Lung (tissue), 11 donors: ENCODE measurements at regions not wholly inside any gene's neighbourhood (a gene's known extent, or its start where the extent isn't known, plus 50 kb on each side); places are given as distances from the start of the nearest gene placed in this dataset.

Experiments used
- ATAC-seq: fragments of 200-7000 bp; cut with Tn5 transposase; one replicate; pipeline ENCODE4 v1.9.1; 2020; ENCODE audit warnings: moderate number of reproducible peaks; ENCODE audit not compliant: insufficient read depth, low FRiP score
- DNase-seq, 3 donors: peaks; one replicate each; pipeline ENCODE4 v3.0.0-alpha.2; 2013 to 2017
- H3K27ac ChIP-seq, 2 donors: one replicate each; pipeline ENCODE4 v1.5.1; 2013; ENCODE audit warnings: mild to moderate bottlenecking in 2 of 2, moderate library complexity in 2 of 2, control low read depth in 1 of 2, inconsistent platforms in 1 of 2, low read depth in 1 of 2, low read length in 1 of 2
- H3K27me3 ChIP-seq, 3 donors: one replicate each; pipeline ENCODE4 v1.5.1; 2013; ENCODE audit warnings: low read length in 2 of 3; ENCODE audit not compliant: control insufficient read depth in 3 of 3, insufficient read depth in 3 of 3
- H3K36me3 ChIP-seq, 4 donors: one replicate each; pipeline ENCODE4 v1.5.1; 2013; ENCODE audit warnings: low read length in 4 of 4, mild to moderate bottlenecking in 1 of 4, moderate library complexity in 1 of 4; ENCODE audit not compliant: control insufficient read depth in 4 of 4, insufficient read depth in 4 of 4
- H3K4me1 ChIP-seq, 5 donors: one replicate each; pipeline ENCODE4 v1.5.1; 2013; ENCODE audit warnings: low read length in 5 of 5, mild to moderate bottlenecking in 2 of 5, moderate library complexity in 1 of 5; ENCODE audit not compliant: control insufficient read depth in 5 of 5, insufficient read depth in 5 of 5
- H3K4me3 ChIP-seq: one replicate; pipeline ENCODE4 v1.5.1; 2013; ENCODE audit warnings: mild to moderate bottlenecking, control low read depth, moderate library complexity
- H3K9ac ChIP-seq, 2 donors: one replicate each; pipeline ENCODE4 v1.5.1; 2013; ENCODE audit warnings: low read length in 2 of 2, control low read depth in 1 of 2; ENCODE audit not compliant: insufficient read depth in 1 of 2
- H3K9me3 ChIP-seq, 4 donors: one replicate each; pipeline ENCODE4 v1.5.1; 2013; ENCODE audit warnings: low read length in 3 of 4, mild to moderate bottlenecking in 1 of 4, moderate library complexity in 1 of 4; ENCODE audit not compliant: control insufficient read depth in 4 of 4, insufficient read depth in 3 of 4
- CTCF ChIP-seq: IDR thresholded peaks from 2 replicates; pipeline ENCODE4 v1.5.1; 2012; ENCODE audit warnings: mild to moderate bottlenecking; ENCODE audit errors: control extremely low read depth, extremely low read depth
- WGBS, 2 donors: extraction: QIAGEN DNeasy Blood & Tissue Kit; methylation state at CpG; one replicate each; pipeline ENCODE4 v1.1.7; 2013; 5-methylcytosine and 5-hydroxymethylcytosine counted together
- donor health status: control.
- donor health status: control.
- donor health status: Bipolar disorder and iron deficiency.
- donor health status: healthy.
- donor health status: DM: yes; HTN: yes; CAD: no.

GRCh38 chr5:167555565-167556166, 735.8 kb upstream of the WWC1 start:
- ATAC-seq: no peak
- 70 to 71% methylated on average over 10 of the region's 10 CpGs for WGBS, 2 donors

GRCh38 chr5:167557359-167557758, 734.1 kb upstream of the WWC1 start:
- WGBS, 2 donors: 33 to 59% methylated on average over 2 of the region's 2 CpGs

More at GRCh38 chr5:167555565-167556166, 735.8 kb upstream of the WWC1 start:
- TF ChIP-seq CTCF: no peak
- peak in 2 of 3 donors; percentile 48 to 49 for DNase-seq
- H3K9ac ChIP-seq: peak overlapping the region in 1 of 2 donors; percentile 34
- no peak overlapping the region for H3K4me3 ChIP-seq
- no peaks in the 10 kb centered on the region for H3K27me3 ChIP-seq
- H3K27ac ChIP-seq: no peak overlapping the region
- H3K4me1 ChIP-seq: no peaks in the 10 kb centered on the region
- H3K9me3 ChIP-seq: no peaks in the 10 kb centered on the region
- no peaks in the 10 kb centered on the region for H3K36me3 ChIP-seq

GRCh38 chr5:167561796-167562195, 729.6 kb upstream of the WWC1 start:
- no peak for ATAC-seq
- Histone ChIP-seq H3K9me3 (peaks cover 0 to 2% (median 0%) of the 10 kb centered on the region in 4 donors), H3K4me3 (no peak overlapping the region), H3K4me1 (no peaks in the 10 kb centered on the region), H3K36me3 (no peaks in the 10 kb centered on the region), H3K27me3 (no peaks in the 10 kb centered on the region), H3K27ac (no peak overlapping the region), H3K9ac (no peak overlapping the region)
- 81 to 87% methylated on average over 9 of the region's 9 CpGs for WGBS, 2 donors
- TF ChIP-seq CTCF: no peak
- DNase-seq: no peak

More at GRCh38 chr5:167557359-167557758, 734.1 kb upstream of the WWC1 start:
- no peak for ATAC-seq
- Histone ChIP-seq H3K36me3 (no peaks in the 10 kb centered on the region), H3K4me1 (no peaks in the 10 kb centered on the region), H3K27me3 (no peaks in the 10 kb centered on the region), H3K9me3 (peaks cover 0 to 2% (median 0%) of the 10 kb centered on the region in 4 donors), H3K9ac (no peak overlapping the region), H3K4me3 (no peak overlapping the region), H3K27ac (no peak overlapping the region)
- peak in 2 of 3 donors; percentile 19 to 52 for DNase-seq
- TF ChIP-seq CTCF: no peak

- H3K27ac ChIP-seq: no peak overlapping the region
- 75 to 92% methylated on average over 1 of the region's 1 CpG for WGBS, 2 donors
- no peaks in the 10 kb centered on the region for H3K27me3 ChIP-seq
- no peaks in the 10 kb centered on the region for H3K36me3 ChIP-seq
- DNase-seq (no peak), ATAC-seq (no peak)
- no peak overlapping the region for H3K4me3 ChIP-seq
- peaks cover 0 to 2% (median 0%) of the 10 kb centered on the region in 4 donors for H3K9me3 ChIP-seq
- no peak for TF ChIP-seq CTCF
- H3K4me1 ChIP-seq: no peaks in the 10 kb centered on the region
- H3K9ac ChIP-seq: no peak overlapping the region
Measured at GRCh38 chr5:167564275-167564674, 727.2 kb upstream of the WWC1 start.
